Esophagus muscularis mucosa (tissue), 3 donors: ENCODE measurements at regions not wholly inside any gene's neighbourhood (a gene's known extent, or its start where the extent isn't known, plus 50 kb on each side); places are given as distances from the start of the nearest gene placed in this dataset.

Source experiments
- CTCF ChIP-seq, 3 experiments: fragments of 200-600 bp in 2 of 3; fragments of 450-650 bp in 1 of 3; sonication (generic) in 2 of 3; IDR thresholded peaks; one replicate each; pipeline ENCODE4 v1.5.1; 2017 to 2019; ENCODE audit warnings: antibody characterized with exemption in 3 of 3, mild to moderate bottlenecking in 2 of 3, moderate library complexity in 1 of 3
- POLR2A ChIP-seq: fragments of 450-650 bp; IDR thresholded peaks from one replicate; pipeline ENCODE4 v1.6.1; 2017; ENCODE audit warnings: antibody characterized with exemption, moderate library complexity, mild to moderate bottlenecking, low read depth

- TF ChIP-seq POLR2A (no peak), CTCF (IDR thresholded peaks at IDR 0.05) (no peak)
Measured at GRCh38 chr10:10714327-10714726, 303.3 kb upstream of the CELF2 start.
